Thyroid gland (tissue), 4 donors: ENCODE measurements at regions not wholly inside any gene's neighbourhood (a gene's known extent, or its start where the extent isn't known, plus 50 kb on each side); places are given as distances from the start of the nearest gene placed in this dataset.

Source experiments
- DNase-seq, 2 donors: peaks; one replicate each; pipeline ENCODE4 v3.0.0-alpha.2; 2019
- H3K27ac ChIP-seq, 3 donors: fragments of 200-600 bp; sonication (generic); 1 replicate in 2 of 3; 2 replicates in 1 of 3; pipeline ENCODE4 v1.5.1; 2016 to 2019; ENCODE audit warnings: mild to moderate bottlenecking in 1 of 3, moderate library complexity in 1 of 3
- H3K27me3 ChIP-seq: fragments of 200-600 bp; sonication (generic); one replicate; pipeline ENCODE4 v1.5.1; 2019
- H3K36me3 ChIP-seq, 2 donors: fragments of 200-600 bp; sonication (generic); one replicate each; pipeline ENCODE4 v1.5.1; 2016 to 2019
- H3K4me1 ChIP-seq, 2 donors: fragments of 200-600 bp; sonication (generic); one replicate each; pipeline ENCODE4 v1.5.1; 2017 to 2019
- H3K4me3 ChIP-seq, 3 donors: fragments of 200-600 bp; sonication (generic); replicated peaks in 1 of 3; 1 replicate in 2 of 3; 2 replicates in 1 of 3; pipeline ENCODE4 v1.5.1; 2016; ENCODE audit warnings: mild to moderate bottlenecking in 1 of 3
- H3K9me3 ChIP-seq: fragments of 200-600 bp; sonication (generic); one replicate; pipeline ENCODE4 v1.5.1; 2017
- POLR2A ChIP-seq, 2 donors: fragments of 450-650 bp; IDR thresholded peaks; one replicate each; pipeline ENCODE4 v1.6.1; 2017; ENCODE audit warnings: antibody characterized with exemption in 2 of 2, mild to moderate bottlenecking in 2 of 2, moderate library complexity in 1 of 2
- WGBS, 2 donors: methylation state at CpG; one replicate each; pipeline ENCODE4 v1.1.5; 2017; 5-methylcytosine and 5-hydroxymethylcytosine counted together
- intact Hi-C: fragments of 100-400 bp; cut with DNase I; formaldehyde crosslinking; loops from one replicate; pipeline ENCODE4 v1.15.1; 2023
- TF ChIP-seq, protein P1 (sequence below), 6 experiments: fragments of 200-600 bp in 3 of 6; fragments of 450-650 bp in 3 of 6; sonication (generic) in 3 of 6; IDR thresholded peaks; one replicate each; pipeline ENCODE4 v1.5.1; 2016 to 2019; ENCODE audit warnings: antibody characterized with exemption in 6 of 6, mild to moderate bottlenecking in 2 of 6, inconsistent platforms in 1 of 6, moderate library complexity in 1 of 6

- Histone ChIP-seq H3K4me3 (no peak overlapping the region), H3K27ac (no peak overlapping the region), H3K27me3 (no peaks in the 10 kb centered on the region), H3K36me3 (no peaks in the 10 kb centered on the region), H3K4me1 (peaks cover 5 to 11% of the 10 kb centered on the region in 2 donors), H3K9me3 (no peaks in the 10 kb centered on the region)
- no peak for TF ChIP-seq POLR2A (IDR thresholded peaks at IDR 0.05)
- TF ChIP-seq, protein P1, sequence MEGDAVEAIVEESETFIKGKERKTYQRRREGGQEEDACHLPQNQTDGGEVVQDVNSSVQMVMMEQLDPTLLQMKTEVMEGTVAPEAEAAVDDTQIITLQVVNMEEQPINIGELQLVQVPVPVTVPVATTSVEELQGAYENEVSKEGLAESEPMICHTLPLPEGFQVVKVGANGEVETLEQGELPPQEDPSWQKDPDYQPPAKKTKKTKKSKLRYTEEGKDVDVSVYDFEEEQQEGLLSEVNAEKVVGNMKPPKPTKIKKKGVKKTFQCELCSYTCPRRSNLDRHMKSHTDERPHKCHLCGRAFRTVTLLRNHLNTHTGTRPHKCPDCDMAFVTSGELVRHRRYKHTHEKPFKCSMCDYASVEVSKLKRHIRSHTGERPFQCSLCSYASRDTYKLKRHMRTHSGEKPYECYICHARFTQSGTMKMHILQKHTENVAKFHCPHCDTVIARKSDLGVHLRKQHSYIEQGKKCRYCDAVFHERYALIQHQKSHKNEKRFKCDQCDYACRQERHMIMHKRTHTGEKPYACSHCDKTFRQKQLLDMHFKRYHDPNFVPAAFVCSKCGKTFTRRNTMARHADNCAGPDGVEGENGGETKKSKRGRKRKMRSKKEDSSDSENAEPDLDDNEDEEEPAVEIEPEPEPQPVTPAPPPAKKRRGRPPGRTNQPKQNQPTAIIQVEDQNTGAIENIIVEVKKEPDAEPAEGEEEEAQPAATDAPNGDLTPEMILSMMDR (IDR thresholded peaks at IDR 0.05) = no peak
- 22 to 38% methylated on average over 6 of the region's 6 CpGs for WGBS, 2 donors
- intact Hi-C loops = no loop called here
- DNase-seq = no peak
Observed at GRCh38 chr13:21932996-21933395, 262.1 kb downstream of the FGF9 start.

DNA sequence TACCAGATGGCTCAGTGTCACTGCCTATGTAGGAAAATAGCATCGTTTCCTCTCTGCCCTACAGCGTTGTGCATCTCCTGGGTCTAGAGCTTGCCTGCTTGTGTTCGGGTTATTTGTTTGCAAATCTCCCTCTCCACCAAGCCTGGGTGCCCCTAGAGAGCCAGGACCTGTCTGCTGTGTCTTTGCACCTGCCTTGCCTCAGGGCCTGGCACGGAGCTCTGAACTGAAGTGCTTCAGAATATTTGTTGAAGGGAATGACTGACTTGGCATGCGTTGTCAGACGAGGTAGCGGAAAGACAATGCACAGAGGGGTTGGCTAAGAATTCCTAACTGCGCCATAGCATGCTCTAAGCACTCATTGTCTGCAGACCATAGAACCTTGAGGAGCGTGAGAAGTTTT, 263.4 kb downstream of the FGF9 start:
- H3K27me3 ChIP-seq = no peaks in the 10 kb centered on the region
- peaks cover 5 to 11% of the 10 kb centered on the region in 2 donors for H3K4me1 ChIP-seq
- H3K4me3 ChIP-seq = no peak overlapping the region
- WGBS, 2 donors = 35 to 50% methylated on average over 9 of the region's 9 CpGs
- no peaks in the 10 kb centered on the region for H3K9me3 ChIP-seq
- no peaks in the 10 kb centered on the region for H3K36me3 ChIP-seq
- intact Hi-C loops = no loop called here
- H3K27ac ChIP-seq = no peak overlapping the region
- TF ChIP-seq, protein P1 (IDR thresholded peaks at IDR 0.05) = no peak
- no peak for TF ChIP-seq POLR2A (IDR thresholded peaks at IDR 0.05)
- DNase-seq = peak; percentile 4 to 25

GRCh38 chr13:21936674-21937073, 265.8 kb downstream of the FGF9 start:
- no peak overlapping the region for H3K4me3 ChIP-seq
- no peaks in the 10 kb centered on the region for H3K27me3 ChIP-seq
- DNase-seq = no peak
- no peaks in the 10 kb centered on the region for H3K36me3 ChIP-seq
- WGBS, 2 donors = 93 to 96% methylated on average over 4 of the region's 4 CpGs
- intact Hi-C loops = no loop called here
- no peak overlapping the region for H3K27ac ChIP-seq
- peaks cover 5 to 11% of the 10 kb centered on the region in 2 donors for H3K4me1 ChIP-seq
- no peak for TF ChIP-seq POLR2A (IDR thresholded peaks at IDR 0.05)
- TF ChIP-seq, protein P1 (IDR thresholded peaks at IDR 0.05) = no peak
- no peaks in the 10 kb centered on the region for H3K9me3 ChIP-seq

- WGBS, 2 donors = 67 to 76% methylated on average over 6 of the region's 6 CpGs
Observed at GRCh38 chr13:21938168-21938567, 267.3 kb downstream of the FGF9 start.

GRCh38 chr13:21938636-21939035, 267.8 kb downstream of the FGF9 start:
- WGBS, 2 donors = 66 to 70% methylated on average over 7 of the region's 7 CpGs
- H3K36me3 ChIP-seq = no peaks in the 10 kb centered on the region
- no peaks in the 10 kb centered on the region for H3K27me3 ChIP-seq
- intact Hi-C loops = no loop called here
- H3K4me1 ChIP-seq = no peaks in the 10 kb centered on the region
- no peaks in the 10 kb centered on the region for H3K9me3 ChIP-seq
- no peak overlapping the region for H3K4me3 ChIP-seq
- TF ChIP-seq POLR2A (IDR thresholded peaks at IDR 0.05) = no peak
- TF ChIP-seq, protein P1 (IDR thresholded peaks at IDR 0.05) = no peak
- H3K27ac ChIP-seq = no peak overlapping the region
- DNase-seq = no peak

More at GRCh38 chr13:21938168-21938567, 267.3 kb downstream of the FGF9 start:
- Histone ChIP-seq H3K36me3 (no peaks in the 10 kb centered on the region), H3K4me3 (no peak overlapping the region), H3K4me1 (peaks cover under 1 to 4% of the 10 kb centered on the region in 2 donors), H3K27ac (no peak overlapping the region), H3K9me3 (no peaks in the 10 kb centered on the region), H3K27me3 (no peaks in the 10 kb centered on the region)
- intact Hi-C loops = no loop called here
- TF ChIP-seq POLR2A (IDR thresholded peaks at IDR 0.05) = no peak
- TF ChIP-seq, protein P1 (IDR thresholded peaks at IDR 0.05) = no peak
- DNase-seq = no peak
